ENCODE measurements at regions not wholly inside any gene's neighbourhood (a gene's known extent, or its start where the extent isn't known, plus 50 kb on each side); places are given as distances from the start of the nearest gene placed in this dataset.

DNA sequence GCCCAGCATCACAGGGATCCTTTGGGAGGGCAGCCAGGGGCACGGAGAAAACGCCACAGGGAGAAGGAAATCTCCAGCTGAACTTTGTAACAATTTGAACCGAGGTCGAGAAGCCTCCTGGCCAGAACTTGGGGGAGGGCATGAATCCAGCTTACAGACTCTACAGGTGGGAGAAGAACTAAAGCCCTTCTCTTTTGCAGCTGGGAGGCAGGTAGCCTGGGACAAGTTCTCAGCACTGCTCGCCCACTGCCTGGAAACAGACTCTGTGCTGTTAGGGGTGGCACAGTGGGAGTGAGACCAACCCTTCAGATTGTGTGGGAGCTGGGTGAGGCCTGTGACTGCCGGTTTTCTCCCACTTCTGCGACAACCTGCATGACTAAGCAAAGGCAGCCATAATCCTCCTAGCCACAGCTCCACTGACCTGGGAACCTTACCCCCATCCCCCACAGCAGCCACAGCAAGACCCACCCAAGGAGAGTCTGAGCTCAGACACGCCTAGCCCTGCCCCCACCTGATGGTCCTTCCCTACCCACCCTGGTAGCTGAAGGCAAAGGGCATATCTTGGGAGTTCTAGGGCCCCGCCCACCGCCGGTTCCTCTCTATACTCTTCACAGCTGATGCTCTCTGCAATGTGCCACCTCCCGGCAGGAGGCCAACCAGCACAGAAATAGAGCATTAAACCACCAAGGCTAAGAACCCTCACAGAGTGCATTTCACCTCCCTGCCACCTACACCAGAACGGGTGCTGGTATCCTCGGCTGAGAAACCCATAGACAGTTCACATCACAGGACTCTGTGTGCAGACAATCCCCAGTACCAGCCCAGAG lies 136.0 kb upstream of the SIX2 start:
- peak; percentile 30 for DNase-seq (ENCODE audit: low spot score)

- no peak for DNase-seq (ENCODE audit: low spot score)
These were observed 132.9 kb upstream of the SIX2 start for GRCh38 chr2:45141883-45142866.

GRCh38 chr2:45140675-45141074 lies 131.4 kb upstream of the SIX2 start:
- no peak for DNase-seq (ENCODE audit: low spot score)

DNA sequence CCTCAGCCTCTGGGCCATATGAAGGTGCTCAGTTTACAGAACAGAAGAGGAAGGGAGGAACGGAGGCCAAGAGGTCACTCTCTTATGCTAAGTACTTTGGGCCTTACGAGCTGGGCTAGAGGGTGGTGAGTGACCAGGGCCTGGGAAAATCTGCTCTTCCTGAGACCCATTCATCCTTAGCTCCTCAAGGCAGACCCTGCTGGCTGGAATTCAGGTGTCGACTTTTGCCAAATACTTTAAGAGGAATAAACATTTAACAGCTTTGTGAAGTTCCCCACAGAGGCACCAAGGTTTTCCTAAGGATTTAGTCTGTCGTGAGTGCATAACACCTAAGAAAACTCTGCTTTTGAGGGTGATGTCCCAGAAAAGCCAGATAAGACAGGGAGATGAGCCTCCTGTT lies 129.7 kb upstream of the SIX2 start:
- DNase-seq (ENCODE audit: low spot score): no peak

DNA sequence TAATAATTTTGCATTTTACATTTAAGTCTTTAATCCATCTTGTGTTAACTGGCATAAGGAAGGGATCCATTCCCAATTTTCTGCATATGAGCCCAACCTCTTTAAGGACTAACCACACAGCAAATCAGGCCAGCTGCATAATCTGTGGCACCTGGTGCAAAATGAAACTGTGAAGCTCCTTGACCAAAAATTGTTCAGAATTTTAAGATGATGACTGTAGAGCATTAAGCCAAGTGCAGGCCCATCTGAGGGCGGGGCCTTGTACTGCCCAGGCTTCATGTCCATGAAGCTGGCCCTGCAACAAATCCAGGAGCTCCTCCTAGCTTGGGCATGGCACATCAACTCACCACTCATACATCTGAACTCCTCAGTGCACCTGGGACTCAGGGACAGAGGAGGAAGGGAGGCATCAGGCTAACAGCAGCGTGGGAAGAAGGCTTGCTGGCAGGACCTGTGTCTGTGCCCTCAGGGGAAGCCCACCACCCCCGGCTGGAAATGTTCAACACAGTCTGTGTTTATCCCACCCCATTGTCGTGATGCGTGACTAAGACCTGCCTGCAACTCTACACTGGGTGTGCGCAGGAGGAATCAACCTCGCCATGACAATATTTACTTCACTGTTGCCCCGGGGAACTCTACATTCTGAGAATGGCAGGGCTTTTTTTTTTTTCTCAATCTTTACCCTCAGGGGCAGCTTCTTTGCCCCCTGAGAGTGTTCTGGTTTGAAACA lies 128.9 kb upstream of the SIX2 start:
- DNase-seq (ENCODE audit: low spot score): no peak

DNA sequence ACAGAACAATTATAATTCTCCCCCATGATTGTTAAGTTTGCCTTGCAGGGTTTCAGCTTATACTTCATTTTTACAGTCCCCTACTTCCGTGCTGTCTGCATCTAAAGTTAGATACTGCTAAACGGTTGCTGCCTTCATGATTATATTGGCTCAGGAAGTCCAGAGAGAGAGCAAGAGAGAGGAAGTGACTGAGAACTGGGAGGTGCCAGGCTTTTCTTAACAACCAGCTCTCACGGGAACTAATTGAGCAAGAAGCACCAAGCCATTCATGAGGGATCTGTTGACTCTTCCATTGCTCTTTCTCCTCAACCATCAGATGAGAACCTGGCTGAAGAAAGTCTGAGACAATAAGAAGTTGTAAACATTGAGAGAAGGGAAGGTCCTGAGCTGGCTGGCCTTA lies 125.5 kb upstream of the SIX2 start:
- no peak for DNase-seq (ENCODE audit: low spot score)

DNA sequence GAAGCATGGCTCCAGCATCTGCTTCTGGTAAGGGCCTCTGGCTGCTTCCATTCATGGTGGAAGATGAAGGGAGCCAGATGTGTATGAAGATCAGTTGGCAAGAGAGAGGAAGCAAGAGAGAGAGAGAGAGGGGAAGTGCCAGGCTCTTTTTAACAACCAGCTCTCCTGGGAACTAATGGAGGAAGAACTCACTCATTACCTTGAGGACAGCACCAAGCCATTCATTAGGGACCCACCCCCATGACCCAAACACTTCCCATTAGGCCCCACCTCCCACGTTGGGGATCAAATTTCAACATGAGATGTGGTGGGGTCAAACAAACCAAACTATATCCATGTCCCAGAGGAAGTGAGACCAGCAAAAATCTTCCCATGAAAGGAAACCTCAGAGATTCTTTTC lies 124.8 kb upstream of the SIX2 start:
- no peak for DNase-seq (ENCODE audit: low spot score)

- no peak for DNase-seq (ENCODE audit: low spot score)
These were observed 123.3 kb upstream of the SIX2 start for GRCh38 chr2:45132551-45132950.

DNA sequence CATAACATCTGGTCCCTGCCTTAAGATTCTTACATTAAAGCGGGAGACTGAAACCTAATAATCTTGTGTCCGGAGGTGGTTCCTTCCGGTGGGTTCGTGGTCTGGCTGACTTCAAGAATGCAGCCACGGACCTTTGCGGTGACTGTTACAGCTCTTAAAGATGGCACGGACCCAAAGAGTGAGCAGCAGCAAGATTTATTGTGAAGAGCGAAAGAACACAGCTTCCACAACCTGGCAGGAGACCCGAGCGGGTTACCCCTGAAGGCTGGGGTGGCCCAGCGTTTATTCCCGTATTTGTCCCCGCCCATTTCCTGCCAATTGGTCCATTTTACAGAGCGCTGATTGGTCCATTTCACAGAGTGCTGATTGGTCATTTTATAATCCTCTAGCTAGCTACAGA lies 122.3 kb upstream of the SIX2 start:
- no peak for DNase-seq (ENCODE audit: low spot score)

- no peak for DNase-seq (ENCODE audit: low spot score)
These were observed 121.5 kb upstream of the SIX2 start for GRCh38 chr2:45130736-45131135.

- no peak for DNase-seq (ENCODE audit: low spot score)
These were observed 119.3 kb upstream of the SIX2 start for GRCh38 chr2:45128580-45128997.

DNA sequence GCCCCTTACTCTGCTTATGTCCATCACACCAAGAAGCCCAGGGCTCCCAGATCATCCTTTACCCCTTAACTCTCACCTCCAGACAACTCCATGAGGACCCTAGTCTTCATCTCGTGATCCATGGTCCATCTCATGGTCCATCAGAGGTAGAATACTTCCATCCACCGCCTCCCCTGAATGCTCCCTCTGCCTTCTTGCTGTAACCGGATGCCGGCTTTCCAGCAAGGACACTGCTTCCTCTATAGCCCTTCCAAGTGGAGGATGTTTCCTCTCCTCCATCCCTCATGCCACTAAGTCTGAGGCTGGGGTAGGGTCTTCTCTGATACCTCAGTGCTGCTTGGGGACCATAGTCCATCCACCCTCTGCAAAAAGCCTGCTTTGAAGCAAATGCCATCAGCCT lies 118.6 kb upstream of the SIX2 start:
- no peak for DNase-seq (ENCODE audit: low spot score)

- DNase-seq (ENCODE audit: low spot score): no peak
These were observed 118.1 kb upstream of the SIX2 start for GRCh38 chr2:45127321-45127720.

DNA sequence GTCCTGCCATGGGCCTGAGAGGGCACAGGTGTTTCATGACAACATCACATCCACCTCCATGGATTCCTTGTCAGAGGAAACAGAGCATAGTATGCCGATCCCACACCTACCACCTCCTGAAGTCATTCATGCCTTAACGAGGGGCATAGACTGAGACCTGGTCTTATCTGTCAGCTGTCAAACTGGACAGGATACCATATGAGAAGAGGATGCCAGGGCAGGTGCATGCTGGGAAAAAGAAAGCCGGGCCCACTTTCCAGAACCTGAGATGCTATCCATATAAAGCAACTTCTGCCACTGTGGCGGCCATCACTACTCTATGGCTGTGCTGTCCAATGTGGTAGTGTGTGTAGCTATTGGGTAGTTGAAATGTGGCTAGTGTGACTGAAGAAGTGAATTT lies 116.0 kb upstream of the SIX2 start:
- DNase-seq (ENCODE audit: low spot score): no peak

- no peak for DNase-seq (ENCODE audit: low spot score)
These were observed 115.2 kb upstream of the SIX2 start for GRCh38 chr2:45124456-45124855.

GRCh38 chr2:45123521-45124191 lies 114.4 kb upstream of the SIX2 start:
- no peak for DNase-seq (ENCODE audit: low spot score)

DNA sequence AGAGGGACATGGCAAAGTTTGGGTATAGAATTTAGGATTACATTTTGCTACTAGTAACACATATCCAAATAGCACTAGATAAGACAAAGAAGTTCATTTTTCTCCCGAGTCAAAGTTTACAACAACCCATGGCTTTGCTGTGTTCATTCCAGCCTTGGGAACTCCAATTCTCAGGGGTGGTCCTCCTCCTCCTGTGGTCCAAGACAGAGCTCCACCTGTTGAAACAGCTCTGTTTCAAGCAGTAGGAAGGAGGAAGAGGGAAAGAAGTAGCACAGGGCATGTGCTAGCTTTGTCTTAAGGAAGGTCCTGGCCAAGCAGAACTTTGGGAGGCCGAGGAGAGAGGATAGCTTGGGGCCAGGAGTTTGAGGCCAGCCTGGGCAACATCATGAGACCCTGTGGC lies 113.8 kb upstream of the SIX2 start:
- no peak for DNase-seq (ENCODE audit: low spot score)

- DNase-seq (ENCODE audit: low spot score): no peak
These were observed 112.1 kb upstream of the SIX2 start for GRCh38 chr2:45121236-45121927.

DNA sequence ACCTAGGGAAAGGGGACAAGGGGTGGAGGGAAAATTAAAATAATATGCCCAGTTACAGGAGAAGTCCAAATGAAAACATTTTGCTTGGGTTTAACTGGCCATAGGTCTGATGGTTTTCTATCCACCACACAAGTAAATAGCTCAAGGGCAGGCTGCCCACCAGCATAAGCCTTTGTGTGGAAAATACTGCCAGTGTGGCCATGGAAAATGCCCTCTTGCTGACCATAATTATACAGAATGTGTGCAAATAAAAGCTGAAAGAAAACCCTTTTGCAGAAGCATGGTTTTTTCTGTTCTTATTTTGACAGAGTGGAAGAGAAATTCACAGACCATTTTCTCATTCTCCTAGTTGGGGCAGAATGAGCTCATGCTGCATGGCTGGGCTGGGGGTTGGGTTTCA lies 111.3 kb upstream of the SIX2 start:
- no peak for DNase-seq (ENCODE audit: low spot score)

DNA sequence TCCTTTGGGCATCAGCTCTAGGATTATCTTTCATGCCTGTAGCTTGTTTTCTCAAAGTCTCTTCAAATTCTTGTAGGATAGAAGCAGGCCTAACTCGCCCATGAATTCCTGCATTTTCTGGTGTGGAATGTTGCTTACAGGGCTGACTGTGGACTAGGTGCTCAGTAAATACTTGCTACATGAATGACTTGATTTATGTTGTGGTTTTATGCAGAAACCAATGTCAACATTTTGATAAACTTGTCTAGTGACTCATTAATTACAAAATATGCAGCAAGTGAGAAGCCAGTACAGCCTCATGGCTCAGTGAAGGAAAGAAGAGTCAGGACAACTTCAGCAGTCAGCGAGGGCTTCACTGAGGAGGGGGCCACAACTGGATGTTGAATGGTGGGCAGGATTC lies 110.6 kb upstream of the SIX2 start:
- peak; percentile 38 for DNase-seq (ENCODE audit: low spot score)

DNA sequence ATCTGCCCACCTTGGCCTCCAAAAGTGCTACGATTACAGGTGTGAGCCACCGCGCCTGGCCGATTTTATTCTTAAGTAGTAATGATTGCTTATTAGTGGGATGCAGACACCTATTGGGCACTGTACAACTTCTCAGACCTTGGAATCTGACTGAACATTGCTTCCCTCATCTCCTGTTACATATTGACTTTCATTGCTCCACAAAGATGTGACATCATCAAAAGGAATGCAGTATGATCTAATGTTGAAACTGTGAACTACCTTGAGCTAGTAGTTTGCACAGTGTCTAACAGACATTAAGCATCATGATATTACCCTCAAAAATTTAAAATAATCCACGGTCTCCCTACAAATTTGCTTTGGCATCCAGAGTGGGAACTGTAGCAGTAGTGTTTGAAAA lies 109.8 kb upstream of the SIX2 start:
- peak; percentile 21 for DNase-seq (ENCODE audit: low spot score)

All from HT-29 (cell line).